ENCODE measurements at regions not wholly inside any gene's neighbourhood (a gene's known extent, or its start where the extent isn't known, plus 50 kb on each side); places are given as distances from the start of the nearest gene placed in this dataset.

- TF ChIP-seq POLR2AphosphoS5 (IDR thresholded peaks at IDR 0.05; ENCODE audit: low read depth, low read length) (no peak), TAF1 (IDR thresholded peaks at IDR 0.05; ENCODE audit: borderline replicate concordance, insufficient read depth, low read length) (no peak), SIN3A (IDR thresholded peaks at IDR 0.05; ENCODE audit: borderline replicate concordance, insufficient read depth, low read length) (no peak), REST (IDR thresholded peaks at IDR 0.05; ENCODE audit: insufficient read depth in 1 of 2, low read depth in 2 of 2, low read length in 2 of 2) (no peak), FOXP2 (optimal IDR thresholded peaks at IDR 0.05; ENCODE audit: borderline replicate concordance, extremely low read depth, extremely low read length, insufficient read depth) (no peak)
Measured at GRCh38 chr6:8858854-8859331, 423.5 kb upstream of the SLC35B3 start.

- no peak for TF ChIP-seq FOXP2 (optimal IDR thresholded peaks at IDR 0.05; ENCODE audit: borderline replicate concordance, extremely low read depth, extremely low read length, insufficient read depth)
- no peak for TF ChIP-seq REST (IDR thresholded peaks at IDR 0.05; ENCODE audit: insufficient read depth in 1 of 2, low read depth in 2 of 2, low read length in 2 of 2)
- TF ChIP-seq POLR2AphosphoS5 (IDR thresholded peaks at IDR 0.05; ENCODE audit: low read depth, low read length) = no peak
- no peak for TF ChIP-seq SIN3A (IDR thresholded peaks at IDR 0.05; ENCODE audit: borderline replicate concordance, insufficient read depth, low read length)
- TF ChIP-seq TAF1 (IDR thresholded peaks at IDR 0.05; ENCODE audit: borderline replicate concordance, insufficient read depth, low read length) = no peak
Measured at GRCh38 chr6:8857160-8857559, 421.8 kb upstream of the SLC35B3 start.

GRCh38 chr6:8855411-8855810 is 420.1 kb upstream of the SLC35B3 start:
- no peak for TF ChIP-seq REST (IDR thresholded peaks at IDR 0.05; ENCODE audit: insufficient read depth in 1 of 2, low read depth in 2 of 2, low read length in 2 of 2)

- TF ChIP-seq REST (IDR thresholded peaks at IDR 0.05; ENCODE audit: insufficient read depth in 1 of 2, low read depth in 2 of 2, low read length in 2 of 2) (no peak), FOXP2 (optimal IDR thresholded peaks at IDR 0.05; ENCODE audit: borderline replicate concordance, extremely low read depth, extremely low read length, insufficient read depth) (no peak), TAF1 (IDR thresholded peaks at IDR 0.05; ENCODE audit: borderline replicate concordance, insufficient read depth, low read length) (no peak), POLR2AphosphoS5 (IDR thresholded peaks at IDR 0.05; ENCODE audit: low read depth, low read length) (no peak), SIN3A (IDR thresholded peaks at IDR 0.05; ENCODE audit: borderline replicate concordance, insufficient read depth, low read length) (no peak)
Measured at GRCh38 chr6:8852332-8852731, 417.0 kb upstream of the SLC35B3 start.

- no peak for TF ChIP-seq SIN3A (IDR thresholded peaks at IDR 0.05; ENCODE audit: borderline replicate concordance, insufficient read depth, low read length)
Measured at GRCh38 chr6:8845690-8846089, 410.3 kb upstream of the SLC35B3 start.

Measured in PFSK-1 (cell line).